Activated CD4-positive, alpha-beta T cell treated with anti-CD3 and anti-CD28 coated beads, Interleukin-2, amount 10 ng/mL, durations not matched to agents 24 days and 14 days (primary cell): ENCODE measurements at regions not wholly inside any gene's neighbourhood (a gene's known extent, or its start where the extent isn't known, plus 50 kb on each side); places are given as distances from the start of the nearest gene placed in this dataset.
"Not testable (repeated sequence)": the region's sequence is repeated elsewhere in the genome, so short reads cannot be mapped to it uniquely, and the experiment has no call there.

ENCODE experiments used
- DNase-seq: peaks from one replicate; pipeline ENCODE4 v3.0.0; 2022
- H3K27ac Mint-ChIP-seq: one replicate; pipeline ENCODE4 v1.8.0; 2022; ENCODE audit warnings: mild to moderate bottlenecking, mixed read lengths
- H3K27me3 Mint-ChIP-seq: one replicate; pipeline ENCODE4 v1.8.0; 2022; ENCODE audit warnings: mixed read lengths
- H3K36me3 Mint-ChIP-seq: one replicate; pipeline ENCODE4 v1.8.0; 2022; ENCODE audit warnings: low read depth, mild to moderate bottlenecking, mixed read lengths
- H3K4me1 Mint-ChIP-seq: one replicate; pipeline ENCODE4 v1.8.0; 2021; ENCODE audit warnings: mixed read lengths
- H3K4me3 Mint-ChIP-seq: one replicate; pipeline ENCODE4 v1.8.0; 2022; ENCODE audit warnings: mild to moderate bottlenecking, moderate library complexity, mixed read lengths
- H3K9me3 Mint-ChIP-seq: one replicate; pipeline ENCODE4 v1.8.0; 2021; ENCODE audit warnings: mixed read lengths
- intact Hi-C: fragments of 100-400 bp; cut with micrococcal nuclease; formaldehyde crosslinking; loops from one replicate; pipeline ENCODE4 v1.15.1; 2023

GRCh38 chrX:140292188-140292587, 212.7 kb downstream of the SOX3 start:
- H3K4me3 Mint-ChIP-seq, result no peak overlapping the region
- no peaks in the 10 kb centered on the region for H3K9me3 Mint-ChIP-seq
- no peak overlapping the region for H3K27ac Mint-ChIP-seq
- no peak for DNase-seq
- intact Hi-C loops, result no loop called here
- no peaks in the 10 kb centered on the region for H3K4me1 Mint-ChIP-seq
- H3K36me3 Mint-ChIP-seq, result no peaks in the 10 kb centered on the region
- no peaks in the 10 kb centered on the region for H3K27me3 Mint-ChIP-seq

- intact Hi-C loops, result no loop called here
- Mint-ChIP-seq H3K36me3 (no peaks in the 10 kb centered on the region), H3K9me3 (peaks cover 2% of the 10 kb centered on the region)
These were observed 229.9 kb downstream of the SOX3 start for GRCh38 chrX:140274811-140275525.

GRCh38 chrX:140273921-140274320, 230.9 kb downstream of the SOX3 start:
- no peak for DNase-seq
- H3K36me3 Mint-ChIP-seq, result no peaks in the 10 kb centered on the region
- no peaks in the 10 kb centered on the region for H3K27me3 Mint-ChIP-seq
- intact Hi-C loops, result no loop called here
- no peak overlapping the region for H3K4me3 Mint-ChIP-seq
- no peak overlapping the region for H3K27ac Mint-ChIP-seq
- no peaks in the 10 kb centered on the region for H3K4me1 Mint-ChIP-seq
- H3K9me3 Mint-ChIP-seq, result peaks cover 5% of the 10 kb centered on the region

More at GRCh38 chrX:140274811-140275525, 229.9 kb downstream of the SOX3 start:
- DNase-seq, result no peak
- no peaks in the 10 kb centered on the region for H3K27me3 Mint-ChIP-seq
- no peaks in the 10 kb centered on the region for H3K4me1 Mint-ChIP-seq
- H3K4me3 Mint-ChIP-seq, result no peak overlapping the region
- H3K27ac Mint-ChIP-seq, result no peak overlapping the region

GRCh38 chrX:140250391-140250790, 254.5 kb downstream of the SOX3 start:
- intact Hi-C loops, result no loop called here
- Mint-ChIP-seq H3K27me3 (no peaks in the 10 kb centered on the region), H3K27ac (no peak overlapping the region), H3K4me1 (no peaks in the 10 kb centered on the region), H3K9me3 (no peaks in the 10 kb centered on the region), H3K36me3 (no peaks in the 10 kb centered on the region), H3K4me3 (no peak overlapping the region)
- DNase-seq, result no peak

- no peaks in the 10 kb centered on the region for H3K9me3 Mint-ChIP-seq
- intact Hi-C loops, result no loop called here
- no peaks in the 10 kb centered on the region for H3K4me1 Mint-ChIP-seq
- no peaks in the 10 kb centered on the region for H3K36me3 Mint-ChIP-seq
- H3K27ac Mint-ChIP-seq, result no peak overlapping the region
- DNase-seq, result no peak
- H3K4me3 Mint-ChIP-seq, result no peak overlapping the region
- no peaks in the 10 kb centered on the region for H3K27me3 Mint-ChIP-seq
These were observed 255.8 kb downstream of the SOX3 start for GRCh38 chrX:140249088-140249487.

GRCh38 chrX:140229191-140229590, 263.9 kb upstream of the CXorf66 start:
- H3K27me3 Mint-ChIP-seq, result no peaks in the 10 kb centered on the region
- H3K9me3 Mint-ChIP-seq, result no peaks in the 10 kb centered on the region
- no peak for DNase-seq
- no peak overlapping the region for H3K4me3 Mint-ChIP-seq
- H3K27ac Mint-ChIP-seq, result no peak overlapping the region
- no peaks in the 10 kb centered on the region for H3K4me1 Mint-ChIP-seq
- intact Hi-C loops, result no loop called here
- no peaks in the 10 kb centered on the region for H3K36me3 Mint-ChIP-seq

- H3K36me3 Mint-ChIP-seq, H3K4me1 Mint-ChIP-seq, intact Hi-C loops, H3K27me3 Mint-ChIP-seq, DNase-seq, H3K27ac Mint-ChIP-seq, H3K4me3 Mint-ChIP-seq, H3K9me3 Mint-ChIP-seq: not testable (repeated sequence)
These were observed 260.7 kb upstream of the CXorf66 start for GRCh38 chrX:140226037-140226436.

- H3K4me1 Mint-ChIP-seq, H3K4me3 Mint-ChIP-seq, H3K36me3 Mint-ChIP-seq, DNase-seq, H3K27me3 Mint-ChIP-seq, H3K9me3 Mint-ChIP-seq, intact Hi-C loops, H3K27ac Mint-ChIP-seq: not testable (repeated sequence)
These were observed 250.6 kb upstream of the CXorf66 start for GRCh38 chrX:140215894-140216293.

GRCh38 chrX:140214518-140214917, 249.2 kb upstream of the CXorf66 start:
- H3K27ac Mint-ChIP-seq, DNase-seq, intact Hi-C loops, H3K36me3 Mint-ChIP-seq, H3K27me3 Mint-ChIP-seq, H3K9me3 Mint-ChIP-seq, H3K4me1 Mint-ChIP-seq, H3K4me3 Mint-ChIP-seq: not testable (repeated sequence)

- Mint-ChIP-seq H3K4me3 (no peak overlapping the region), H3K36me3 (no peaks in the 10 kb centered on the region), H3K27ac (no peak overlapping the region), H3K4me1 (no peaks in the 10 kb centered on the region), H3K27me3 (no peaks in the 10 kb centered on the region), H3K9me3 (no peaks in the 10 kb centered on the region)
- DNase-seq, result no peak
- intact Hi-C loops, result no loop called here
These were observed 241.3 kb upstream of the CXorf66 start for GRCh38 chrX:140206657-140207056.

- Mint-ChIP-seq H3K27me3 (no peaks in the 10 kb centered on the region), H3K27ac (no peak overlapping the region), H3K4me1 (no peaks in the 10 kb centered on the region), H3K36me3 (no peaks in the 10 kb centered on the region), H3K9me3 (no peaks in the 10 kb centered on the region), H3K4me3 (no peak overlapping the region)
- no peak for DNase-seq
- intact Hi-C loops, result no loop called here
These were observed 225.3 kb upstream of the CXorf66 start for GRCh38 chrX:140190441-140191108.

GRCh38 chrX:140180585-140180984, 215.3 kb upstream of the CXorf66 start:
- no peak overlapping the region for H3K4me3 Mint-ChIP-seq
- H3K4me1 Mint-ChIP-seq, result no peaks in the 10 kb centered on the region
- no peak for DNase-seq
- intact Hi-C loops, result no loop called here
- no peaks in the 10 kb centered on the region for H3K27me3 Mint-ChIP-seq
- no peaks in the 10 kb centered on the region for H3K36me3 Mint-ChIP-seq
- no peaks in the 10 kb centered on the region for H3K9me3 Mint-ChIP-seq
- no peak overlapping the region for H3K27ac Mint-ChIP-seq

- H3K36me3 Mint-ChIP-seq, result no peaks in the 10 kb centered on the region
- no peak for DNase-seq
- intact Hi-C loops, result no loop called here
- no peak overlapping the region for H3K4me3 Mint-ChIP-seq
- H3K9me3 Mint-ChIP-seq, result no peaks in the 10 kb centered on the region
- H3K27ac Mint-ChIP-seq, result no peak overlapping the region
- no peaks in the 10 kb centered on the region for H3K27me3 Mint-ChIP-seq
- no peaks in the 10 kb centered on the region for H3K4me1 Mint-ChIP-seq
These were observed 212.5 kb upstream of the CXorf66 start for GRCh38 chrX:140177821-140178220.

- intact Hi-C loops, result no loop called here
- Mint-ChIP-seq H3K27ac (no peak overlapping the region), H3K4me3 (no peak overlapping the region), H3K36me3 (no peaks in the 10 kb centered on the region), H3K9me3 (no peaks in the 10 kb centered on the region), H3K27me3 (no peaks in the 10 kb centered on the region), H3K4me1 (no peaks in the 10 kb centered on the region)
- no peak for DNase-seq
These were observed 207.1 kb upstream of the CXorf66 start for GRCh38 chrX:140172401-140172800.

- no peak overlapping the region for H3K27ac Mint-ChIP-seq
- no peaks in the 10 kb centered on the region for H3K9me3 Mint-ChIP-seq
- H3K27me3 Mint-ChIP-seq, result no peaks in the 10 kb centered on the region
- H3K4me1 Mint-ChIP-seq, result no peaks in the 10 kb centered on the region
- no peak overlapping the region for H3K4me3 Mint-ChIP-seq
- no peak for DNase-seq
- intact Hi-C loops, result no loop called here
- no peaks in the 10 kb centered on the region for H3K36me3 Mint-ChIP-seq
These were observed 202.2 kb upstream of the CXorf66 start for GRCh38 chrX:140167551-140167950.
